HEK293T (cell line): ENCODE measurements at regions not wholly inside any gene's neighbourhood (a gene's known extent, or its start where the extent isn't known, plus 50 kb on each side); places are given as distances from the start of the nearest gene placed in this dataset.

ENCODE experiments used
- CTBP1 ChIP-seq: fragments of 450-650 bp; IDR thresholded peaks from 2 replicates; pipeline ENCODE4 v1.6.1; 2016; ENCODE audit warnings: borderline replicate concordance
- FOXA1 ChIP-seq: fragments of 450-650 bp; IDR thresholded peaks from 2 replicates; pipeline ENCODE4 v1.6.1; 2016; ENCODE audit warnings: mild to moderate bottlenecking
- FOXK2 ChIP-seq: fragments of 450-650 bp; IDR thresholded peaks from 2 replicates; pipeline ENCODE4 v1.6.1; 2016; ENCODE audit warnings: mild to moderate bottlenecking
- L3MBTL2 ChIP-seq: fragments of 450-650 bp; conservative IDR thresholded peaks from 2 replicates; pipeline ENCODE4 v1.6.1; 2016; ENCODE audit warnings: mild to moderate bottlenecking
- NFRKB ChIP-seq: fragments of 450-650 bp; IDR thresholded peaks from 2 replicates; pipeline ENCODE4 v1.6.1; 2016; ENCODE audit warnings: mild to moderate bottlenecking, moderate library complexity
- SP1 ChIP-seq: fragments of 450-650 bp; IDR thresholded peaks from 2 replicates; pipeline ENCODE4 v1.6.1; 2017
- SUZ12 ChIP-seq: fragments of 450-650 bp; IDR thresholded peaks from 2 replicates; pipeline ENCODE4 v1.6.1; 2016; ENCODE audit warnings: mild to moderate bottlenecking
- ZNF384 ChIP-seq: fragments of 450-650 bp; IDR thresholded peaks from 2 replicates; pipeline ENCODE4 v1.6.1; 2016

- TF ChIP-seq SP1 (no peak), FOXA1 (no peak), CTBP1 (no peak), NFRKB (no peak), SUZ12 (no peak), L3MBTL2 (no peak), ZNF384 (no peak), FOXK2 (no peak)
Observed at GRCh38 chr13:50310734-50311133, 295.5 kb downstream of the KCNRG start.
